GM12878 (cell line): ENCODE measurements at regions not wholly inside any gene's neighbourhood (a gene's known extent, or its start where the extent isn't known, plus 50 kb on each side); places are given as distances from the start of the nearest gene placed in this dataset.

Experiments
- ASH2L ChIP-seq: fragments of 300-600, 200-600 bp; sonication (generic); IDR thresholded peaks from 2 replicates; pipeline ENCODE4 v1.6.1; 2017; ENCODE audit warnings: low read depth, mild to moderate bottlenecking, borderline replicate concordance
- CHD1 ChIP-seq: IDR thresholded peaks from 2 replicates; pipeline ENCODE4 v1.6.1; 2012; ENCODE audit warnings: low read depth, low read length, improper control_type of control experiment
- CHD4 ChIP-seq: fragments of 200-600 bp; sonication (generic); IDR thresholded peaks from 2 replicates; pipeline ENCODE4 v1.6.1; 2016; ENCODE audit warnings: mild to moderate bottlenecking
- IRF5 ChIP-seq: fragments of 450-650 bp; IDR thresholded peaks from 2 replicates; pipeline ENCODE4 v1.6.1; 2017; ENCODE audit warnings: borderline replicate concordance
- MEF2B ChIP-seq: fragments of 450-650 bp; IDR thresholded peaks from 2 replicates; pipeline ENCODE4 v1.6.1; 2018; ENCODE audit warnings: mild to moderate bottlenecking, moderate library complexity; ENCODE audit not compliant: partially characterized antibody, poor library complexity, severe bottlenecking
- MLLT1 ChIP-seq: fragments of 450-650 bp; IDR thresholded peaks from 2 replicates; pipeline ENCODE4 v1.6.1; 2016; ENCODE audit warnings: mild to moderate bottlenecking
- MTA3 ChIP-seq: IDR thresholded peaks from 2 replicates; pipeline ENCODE4 v1.6.1; 2012; ENCODE audit warnings: low read length, inconsistent platforms, borderline replicate concordance
- POLR2AphosphoS2 ChIP-seq: IDR thresholded peaks from 2 replicates; pipeline ENCODE4 v1.6.1; 2011; ENCODE audit warnings: low read depth, mild to moderate bottlenecking, low read length, improper control_type of control experiment, moderate library complexity
- RB1 ChIP-seq: fragments of 450-650 bp; formaldehyde crosslinking; IDR thresholded peaks from 2 replicates; pipeline ENCODE4 v1.6.1; 2017; ENCODE audit warnings: mild to moderate bottlenecking, borderline replicate concordance
- TCF3 ChIP-seq: IDR thresholded peaks from 2 replicates; pipeline ENCODE4 v1.6.1; 2012; ENCODE audit warnings: low read depth, mild to moderate bottlenecking, low read length, borderline replicate concordance; ENCODE audit not compliant: insufficient read depth
- USF1 ChIP-seq: IDR thresholded peaks from 2 replicates; pipeline ENCODE4 v1.6.1; 2011; ENCODE audit warnings: borderline replicate concordance, low read depth, mild to moderate bottlenecking, moderate library complexity, mixed read lengths, low read length; ENCODE audit not compliant: insufficient read depth; ENCODE audit errors: extremely low read length
- ZNF207 ChIP-seq: fragments of 450-650 bp; IDR thresholded peaks from 2 replicates; pipeline ENCODE4 v1.6.1; 2014; ENCODE audit warnings: antibody characterized with exemption, mild to moderate bottlenecking, borderline replicate concordance

- TF ChIP-seq ZNF207 (no peak), MLLT1 (no peak), MEF2B (no peak), TCF3 (no peak), USF1 (no peak), ASH2L (no peak), POLR2AphosphoS2 (no peak), MTA3 (no peak), CHD4 (no peak), IRF5 (no peak), RB1 (no peak), CHD1 (no peak)
Observed at GRCh38 chr5:72659726-72660125, 152.5 kb upstream of the ZNF366 start (continued).
